GM12891 (cell line): ENCODE measurements at regions not wholly inside any gene's neighbourhood (a gene's known extent, or its start where the extent isn't known, plus 50 kb on each side); places are given as distances from the start of the nearest gene placed in this dataset.

Source experiments
- POLR2A ChIP-seq: IDR thresholded peaks from 2 replicates; pipeline ENCODE4 v1.6.1; 2011; ENCODE audit warnings: low read depth, low read length, control low read depth
- TAF1 ChIP-seq: IDR thresholded peaks from 2 replicates; pipeline ENCODE4 v1.6.1; 2011; ENCODE audit warnings: low read depth, low read length, control low read depth

- TF ChIP-seq POLR2A (no peak), TAF1 (no peak)
Observed at GRCh38 chr1:239570878-239571277, 184.5 kb downstream of the CHRM3 start.
